ENCODE measurements at regions not wholly inside any gene's neighbourhood (a gene's known extent, or its start where the extent isn't known, plus 50 kb on each side); places are given as distances from the start of the nearest gene placed in this dataset.
"Not testable (repeated sequence)": the region's sequence is repeated elsewhere in the genome, so short reads cannot be mapped to it uniquely, and the experiment has no call there.

DNA sequence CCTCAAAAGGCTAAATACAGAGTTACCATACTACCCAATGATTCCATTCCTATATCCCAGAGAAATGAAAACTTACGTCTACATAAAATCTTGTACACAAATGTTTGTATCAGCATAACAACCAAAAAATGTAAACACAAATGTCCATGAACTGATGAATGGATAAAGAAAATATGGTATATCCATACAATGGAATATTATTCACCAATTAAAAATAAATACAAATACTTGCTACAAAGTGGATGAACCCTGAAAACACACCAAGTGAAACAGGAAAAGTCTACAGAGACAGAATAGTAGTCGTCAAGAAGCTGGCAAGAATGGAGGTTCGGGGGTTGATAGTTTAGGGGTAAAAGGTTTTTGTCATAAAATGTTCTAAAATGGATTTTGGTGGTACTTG is 54.0 kb upstream of the ANKRD28 start:
- DNase-seq (ENCODE audit: low read depth) = no peak

DNA sequence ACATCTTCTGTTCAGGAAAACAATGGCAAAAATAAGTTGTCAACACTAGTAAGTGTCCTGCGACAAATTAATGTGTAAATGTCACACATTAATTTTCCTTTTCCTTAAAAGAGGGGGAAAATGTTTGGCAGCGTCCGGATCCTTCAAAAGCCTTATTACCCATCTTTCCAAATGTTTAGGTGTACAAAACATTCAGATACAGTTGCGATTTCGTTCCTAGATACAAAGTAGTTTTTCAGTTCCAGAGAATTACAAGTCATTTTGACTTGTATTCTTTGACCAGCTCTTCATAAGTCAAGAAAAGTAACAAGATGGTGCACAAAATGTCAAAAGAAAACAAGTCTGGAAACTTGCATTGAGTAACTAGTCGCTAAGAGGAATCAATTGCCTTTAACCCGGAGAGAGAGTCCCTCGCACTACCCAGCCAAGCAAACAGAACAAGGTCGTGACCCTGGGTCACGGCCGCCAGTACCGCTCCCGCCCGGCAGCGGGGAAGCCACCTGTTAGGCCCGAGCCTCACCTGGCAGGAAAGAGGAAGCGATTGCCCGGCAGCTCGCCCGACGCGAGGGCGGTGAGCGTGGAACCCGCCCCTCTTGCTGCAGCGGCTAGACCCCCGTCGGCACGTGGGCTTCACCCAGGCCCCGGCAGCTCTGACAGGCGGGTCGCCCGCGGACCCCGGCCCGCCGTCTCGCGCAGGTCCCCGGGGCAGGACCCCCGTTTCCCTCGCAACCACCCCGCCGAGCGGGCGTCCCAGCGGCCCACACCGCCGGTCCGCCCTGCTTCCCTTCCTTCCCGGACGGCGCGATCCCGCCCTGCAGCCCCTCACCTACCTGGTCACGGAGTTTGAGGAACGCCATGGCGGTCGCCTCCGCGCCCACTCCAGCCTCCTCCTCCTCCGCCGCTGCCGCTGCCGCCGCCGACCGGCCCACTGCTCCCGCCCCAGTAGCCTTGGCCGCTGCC is 61.0 kb upstream of the ANKRD28 start:
- DNase-seq (ENCODE audit: low read depth) = peak; percentile 31

GRCh38 chr3:15859507-15860013 is 61.8 kb upstream of the ANKRD28 start:
- DNase-seq (ENCODE audit: low read depth) = peak; percentile 79

- DNase-seq (ENCODE audit: low read depth) = peak; percentile 57
These were observed 62.5 kb upstream of the ANKRD28 start for GRCh38 chr3:15860014-15860934.

DNA sequence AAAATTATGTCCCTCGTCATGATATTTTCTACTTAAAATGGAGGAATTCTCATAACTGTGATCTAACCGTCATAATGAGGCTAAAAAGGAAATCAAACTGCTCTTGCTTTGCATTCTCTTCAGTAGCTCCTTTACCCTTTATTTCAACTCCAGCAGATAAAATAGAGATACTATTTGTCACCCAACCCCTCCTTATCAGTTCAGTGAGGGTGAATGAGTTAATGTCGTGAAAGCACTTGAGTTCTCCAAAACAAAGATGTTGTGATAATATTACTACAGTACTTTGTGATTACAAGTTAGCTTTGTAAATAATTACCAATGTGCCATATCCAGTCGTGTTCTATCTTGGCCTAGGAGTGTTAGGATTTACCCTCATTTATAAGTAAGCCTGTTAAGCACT is 63.4 kb upstream of the ANKRD28 start:
- DNase-seq (ENCODE audit: low read depth) = no peak

DNA sequence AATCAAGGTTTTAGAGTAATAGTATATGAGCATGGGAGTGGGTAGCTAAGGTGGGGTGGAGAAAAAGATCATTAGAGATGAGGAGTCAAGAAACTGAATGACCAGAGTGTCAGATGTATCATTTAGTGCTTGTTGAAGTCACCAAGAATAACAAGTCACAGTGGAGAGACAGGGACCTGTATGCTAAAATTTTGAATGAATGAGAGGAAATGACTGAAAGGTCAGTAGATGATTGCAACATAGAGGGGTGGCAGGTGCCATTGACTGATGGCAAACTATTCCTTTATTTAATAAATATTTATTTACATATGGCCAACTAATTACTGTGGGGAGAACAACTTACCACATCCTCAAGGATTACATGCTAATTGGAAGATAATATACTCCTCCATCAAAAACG is 75.0 kb upstream of the ANKRD28 start:
- DNase-seq (ENCODE audit: low read depth) = no peak

DNA sequence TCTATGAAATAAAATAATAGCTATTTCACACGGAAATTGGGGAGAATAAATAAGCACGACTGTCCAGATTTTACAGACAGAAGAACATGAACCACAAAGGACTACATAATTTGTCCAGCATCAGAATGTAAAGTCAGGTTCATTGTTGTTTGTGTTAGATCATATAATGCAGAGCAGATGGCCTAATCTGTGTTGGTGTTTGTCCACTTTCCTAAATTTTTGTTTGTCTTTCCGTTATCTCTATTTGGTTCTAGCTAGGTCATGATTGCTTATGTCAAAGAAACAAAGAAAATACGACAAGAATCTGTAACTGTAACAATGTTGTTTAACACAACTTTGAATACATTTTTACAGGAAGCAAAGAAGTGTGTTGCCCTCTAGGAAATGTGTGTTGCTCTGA is 75.6 kb upstream of the ANKRD28 start:
- DNase-seq (ENCODE audit: low read depth) = no peak

DNA sequence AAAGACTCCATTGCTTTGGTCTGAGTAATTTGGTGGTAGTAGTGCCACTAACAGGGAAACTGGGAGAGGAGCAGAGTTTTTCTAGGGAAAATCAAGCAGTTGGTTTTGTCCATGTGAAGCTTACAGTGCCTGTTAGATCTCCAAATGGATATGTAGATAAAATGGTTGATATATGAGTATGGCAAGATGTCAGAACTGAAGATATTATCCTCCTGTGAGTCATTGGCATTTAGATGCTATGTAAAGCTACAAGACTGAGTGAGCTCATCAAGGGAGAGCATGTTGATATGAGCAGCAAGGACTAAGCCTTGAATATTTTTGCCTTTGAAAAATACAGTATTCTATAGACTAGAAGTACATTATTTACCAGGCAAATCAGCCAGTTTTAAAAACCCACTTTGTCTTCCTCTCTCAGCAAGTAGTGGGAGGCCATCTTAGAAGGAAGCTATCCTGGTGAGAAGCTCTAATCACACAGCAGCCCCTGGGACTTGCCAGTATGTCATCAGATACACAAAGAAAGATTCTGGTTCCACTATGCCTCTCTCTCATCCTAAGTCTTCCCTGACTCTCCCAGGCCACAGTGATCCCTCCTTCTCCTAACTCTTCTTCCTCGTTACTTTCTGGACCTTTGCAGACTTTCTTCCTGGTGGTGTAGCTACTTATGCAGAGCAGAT is 77.4 kb upstream of the ANKRD28 start:
- peak; percentile 32 for DNase-seq (ENCODE audit: low read depth)

- no peak for DNase-seq (ENCODE audit: low read depth)
These were observed 78.9 kb upstream of the ANKRD28 start for GRCh38 chr3:15876669-15877068.

DNA sequence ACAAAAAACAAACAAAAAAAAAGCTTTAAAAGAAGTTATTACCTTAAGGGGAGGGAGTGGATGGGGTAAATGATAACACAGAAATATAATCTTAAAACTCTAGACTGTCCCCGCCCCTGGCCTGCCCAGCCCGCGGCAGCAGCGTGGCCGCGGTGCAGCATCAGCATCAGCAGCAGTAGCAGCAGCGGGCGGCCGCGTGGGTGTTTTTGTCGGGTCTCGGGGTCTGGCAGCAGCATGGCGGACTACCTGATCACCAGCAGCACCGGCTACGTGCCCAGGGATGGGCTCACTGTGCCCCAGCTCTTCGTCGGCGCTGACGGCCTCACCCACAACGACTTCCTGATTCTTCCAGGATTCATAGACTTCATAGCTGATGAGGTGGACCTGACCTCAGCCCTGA is 80.0 kb upstream of the ANKRD28 start:
- no peak for DNase-seq (ENCODE audit: low read depth)

DNA sequence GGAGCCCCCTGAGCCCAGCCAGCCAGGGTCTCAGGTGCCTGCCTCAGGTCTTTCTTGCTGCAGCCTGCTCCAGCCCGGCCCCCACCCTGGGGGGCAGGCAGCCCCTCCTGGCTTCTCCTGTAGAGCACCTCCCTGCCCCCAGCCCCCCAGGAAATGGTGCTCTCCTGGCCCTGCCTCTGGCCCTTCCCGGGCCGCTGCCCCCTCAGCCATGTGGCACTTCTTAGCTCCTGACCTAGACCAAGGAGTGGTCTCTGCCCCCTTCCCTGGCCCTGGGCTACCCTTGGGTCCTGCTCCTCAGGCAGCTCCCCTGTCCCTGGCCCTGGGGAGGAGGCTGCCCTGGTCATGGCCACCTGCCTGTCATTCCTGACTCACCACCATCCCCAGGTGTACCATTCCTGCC is 82.0 kb upstream of the ANKRD28 start:
- DNase-seq (ENCODE audit: low read depth) = not testable (repeated sequence)

DNA sequence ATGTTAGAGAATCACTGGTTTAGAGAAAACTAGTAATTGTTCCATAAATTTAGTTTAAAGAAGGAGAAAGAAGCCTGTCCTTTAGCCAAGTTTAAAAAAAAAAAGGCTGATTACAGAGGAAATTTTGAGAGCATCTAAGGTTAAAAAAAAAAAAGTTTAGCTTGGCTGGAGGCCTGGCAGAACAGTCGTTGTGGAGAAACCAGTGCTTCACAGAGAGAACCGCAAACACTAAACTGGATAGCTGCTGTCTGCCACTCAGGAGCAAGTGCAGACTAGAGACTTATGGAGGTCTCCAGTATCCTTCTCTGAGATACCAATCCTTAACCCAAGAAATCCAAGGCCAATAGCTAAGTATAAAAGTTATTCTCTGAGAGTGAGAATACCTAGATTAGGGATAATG is 84.8 kb upstream of the ANKRD28 start:
- no peak for DNase-seq (ENCODE audit: low read depth)

DNA sequence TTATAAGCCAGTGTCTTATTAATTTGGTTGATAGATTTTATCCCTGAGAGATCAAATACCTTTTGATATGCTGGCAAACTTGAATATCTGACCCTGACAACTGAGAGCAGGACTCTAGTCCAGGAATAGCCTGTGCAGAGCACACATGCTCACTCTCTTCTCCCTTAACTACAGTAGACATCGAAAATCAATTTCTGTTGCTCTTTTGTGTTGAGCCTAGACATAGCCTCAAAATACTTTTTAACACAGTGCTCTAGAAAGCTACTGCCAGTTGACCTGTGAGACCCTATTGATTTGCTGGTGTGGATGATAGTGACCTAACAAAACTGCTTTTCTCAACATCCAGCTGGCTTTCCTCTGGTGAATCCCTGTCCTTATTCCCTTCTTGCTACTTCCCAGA is 86.4 kb upstream of the ANKRD28 start:
- DNase-seq (ENCODE audit: low read depth) = no peak

GRCh38 chr3:15886521-15886920 is 88.7 kb upstream of the ANKRD28 start:
- no peak for DNase-seq (ENCODE audit: low read depth)

DNA sequence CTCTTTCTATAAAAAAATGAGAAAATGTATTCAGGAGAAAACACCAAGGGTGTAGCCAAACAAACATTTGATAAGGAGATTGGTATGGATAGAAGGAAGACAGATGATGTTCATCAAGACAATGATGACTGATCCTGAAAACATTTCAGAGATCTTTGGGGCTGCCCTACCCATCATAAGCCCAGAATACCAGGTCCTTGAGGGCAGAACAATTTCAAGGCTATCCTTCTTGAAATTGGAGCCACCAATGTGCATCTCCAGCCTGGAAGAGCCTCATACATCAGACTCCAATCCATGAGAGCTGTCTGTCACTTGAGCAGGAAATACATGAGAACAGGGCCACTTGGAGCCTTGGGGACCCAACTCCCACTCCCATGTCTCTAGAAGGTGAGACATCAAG is 89.5 kb upstream of the ANKRD28 start:
- no peak for DNase-seq (ENCODE audit: low read depth)

DNA sequence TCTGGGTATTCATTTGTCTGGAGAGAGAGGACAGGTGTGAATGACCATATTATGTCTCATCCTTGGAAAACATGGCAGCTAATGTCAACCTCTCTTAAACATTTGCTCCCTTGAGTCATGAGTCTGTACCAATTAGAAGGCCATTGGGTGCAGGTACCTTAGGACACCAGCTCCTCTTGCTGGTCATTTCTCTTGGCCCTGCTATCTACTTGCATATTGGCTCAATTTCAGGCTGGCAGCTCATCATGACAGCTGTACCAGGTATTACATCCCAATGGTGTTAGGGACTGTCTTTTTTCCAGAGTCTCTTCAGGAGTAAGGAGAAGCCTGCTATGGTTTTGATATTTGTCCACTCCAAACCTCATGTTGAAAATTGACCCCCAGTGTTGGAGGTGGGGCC is 92.2 kb upstream of the ANKRD28 start:
- DNase-seq (ENCODE audit: low read depth) = no peak

GRCh38 chr3:15892311-15893227 is 94.8 kb upstream of the ANKRD28 start:
- DNase-seq (ENCODE audit: low read depth) = peak; percentile 15

- no peak for DNase-seq (ENCODE audit: low read depth)
These were observed 96.6 kb upstream of the ANKRD28 start for GRCh38 chr3:15894382-15894781.

DNA sequence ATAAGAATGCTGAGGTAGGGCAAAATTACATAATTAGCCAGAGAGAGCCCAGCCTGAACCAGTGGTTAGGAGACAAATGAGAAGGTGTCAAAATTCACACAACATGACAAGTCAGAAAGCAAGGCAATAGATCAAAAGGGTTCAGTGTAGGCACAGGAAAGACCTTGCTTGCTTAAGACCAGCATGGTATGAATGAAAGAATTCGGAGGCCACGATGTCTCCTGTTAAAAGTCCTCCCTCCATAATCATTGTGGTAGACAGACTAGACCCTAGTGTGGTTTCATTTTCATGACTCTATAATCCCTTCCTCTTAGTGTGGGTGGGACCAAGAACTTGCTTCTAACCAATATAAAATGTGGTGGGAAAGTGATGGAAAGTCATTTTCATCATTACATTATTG is 98.7 kb upstream of the ANKRD28 start:
- DNase-seq (ENCODE audit: low read depth) = no peak

DNA sequence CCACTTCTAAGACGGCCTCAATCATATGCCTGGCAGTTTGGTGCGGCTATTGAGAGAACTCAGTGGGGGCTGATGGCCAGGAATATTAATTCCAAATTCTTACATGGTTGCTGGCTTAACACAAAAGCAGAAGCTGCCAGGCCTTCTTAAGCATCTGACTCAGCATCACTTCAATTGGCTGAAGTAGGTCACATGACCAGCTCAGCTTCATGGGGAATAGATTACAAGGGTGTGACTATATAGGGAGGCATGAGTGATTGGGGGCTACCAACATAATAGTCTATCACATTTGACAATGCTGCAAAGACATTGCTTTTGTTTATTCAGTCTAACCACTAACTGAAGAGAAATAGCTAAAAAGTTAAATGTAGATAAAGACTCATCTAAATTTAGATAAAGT is 101.6 kb upstream of the ANKRD28 start:
- peak; percentile 68 for DNase-seq (ENCODE audit: low read depth)

DNA sequence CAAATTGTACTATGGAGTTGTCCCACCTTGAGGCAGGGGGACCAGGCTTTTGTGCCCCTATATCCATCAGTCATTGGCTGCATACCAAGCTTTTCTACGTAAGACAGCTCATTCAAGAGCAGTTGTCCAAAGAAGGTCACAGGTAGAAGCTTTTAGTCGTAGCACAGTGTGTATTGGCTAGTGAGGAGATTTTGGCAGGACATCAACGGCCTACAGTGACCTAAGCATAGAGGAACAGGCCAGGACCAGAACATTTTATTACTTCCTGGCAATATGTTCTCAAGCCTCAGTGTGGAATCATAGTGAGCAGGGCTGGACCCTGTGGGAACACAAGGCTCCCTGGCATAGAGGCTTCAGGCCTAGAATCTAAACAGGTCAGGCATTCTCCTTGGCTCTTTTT is 105.4 kb upstream of the ANKRD28 start:
- peak; percentile 37 for DNase-seq (ENCODE audit: low read depth)
